GM10266 (cell line): ENCODE measurements at regions not wholly inside any gene's neighbourhood (a gene's known extent, or its start where the extent isn't known, plus 50 kb on each side); places are given as distances from the start of the nearest gene placed in this dataset.

Experiments
- DNase-seq: peaks from one replicate; pipeline ENCODE4 v3.0.0; 2012; ENCODE audit errors: extremely low spot score
- TF ChIP-seq, protein P1 (sequence below): IDR thresholded peaks from 2 replicates; pipeline ENCODE4 v1.5.1; 2012; ENCODE audit warnings: mild to moderate bottlenecking, low read depth; ENCODE audit not compliant: control insufficient read depth, insufficient read depth; ENCODE audit errors: missing control alignments

DNA sequence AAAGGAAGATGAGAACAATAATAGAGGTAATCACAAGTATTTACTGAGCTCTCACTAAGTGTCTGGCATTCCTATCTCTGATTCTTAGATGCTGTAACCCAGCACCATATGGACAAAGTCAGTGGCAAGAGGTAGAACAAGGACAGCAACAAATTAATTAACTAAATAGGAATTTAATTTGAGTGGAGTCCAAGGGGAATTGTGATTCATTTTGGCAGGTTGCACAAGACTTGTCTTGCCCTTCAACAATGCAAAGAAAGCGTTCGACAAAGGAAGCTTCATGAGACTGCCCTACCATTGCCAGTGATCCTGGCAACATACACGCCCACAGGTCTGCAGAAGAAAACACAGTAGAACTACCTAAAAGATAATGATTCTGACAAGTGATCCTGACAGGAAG lies 221.6 kb downstream of the RBM43 start:
- TF ChIP-seq, protein P1, sequence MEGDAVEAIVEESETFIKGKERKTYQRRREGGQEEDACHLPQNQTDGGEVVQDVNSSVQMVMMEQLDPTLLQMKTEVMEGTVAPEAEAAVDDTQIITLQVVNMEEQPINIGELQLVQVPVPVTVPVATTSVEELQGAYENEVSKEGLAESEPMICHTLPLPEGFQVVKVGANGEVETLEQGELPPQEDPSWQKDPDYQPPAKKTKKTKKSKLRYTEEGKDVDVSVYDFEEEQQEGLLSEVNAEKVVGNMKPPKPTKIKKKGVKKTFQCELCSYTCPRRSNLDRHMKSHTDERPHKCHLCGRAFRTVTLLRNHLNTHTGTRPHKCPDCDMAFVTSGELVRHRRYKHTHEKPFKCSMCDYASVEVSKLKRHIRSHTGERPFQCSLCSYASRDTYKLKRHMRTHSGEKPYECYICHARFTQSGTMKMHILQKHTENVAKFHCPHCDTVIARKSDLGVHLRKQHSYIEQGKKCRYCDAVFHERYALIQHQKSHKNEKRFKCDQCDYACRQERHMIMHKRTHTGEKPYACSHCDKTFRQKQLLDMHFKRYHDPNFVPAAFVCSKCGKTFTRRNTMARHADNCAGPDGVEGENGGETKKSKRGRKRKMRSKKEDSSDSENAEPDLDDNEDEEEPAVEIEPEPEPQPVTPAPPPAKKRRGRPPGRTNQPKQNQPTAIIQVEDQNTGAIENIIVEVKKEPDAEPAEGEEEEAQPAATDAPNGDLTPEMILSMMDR: no peak
- DNase-seq: no peak

DNA sequence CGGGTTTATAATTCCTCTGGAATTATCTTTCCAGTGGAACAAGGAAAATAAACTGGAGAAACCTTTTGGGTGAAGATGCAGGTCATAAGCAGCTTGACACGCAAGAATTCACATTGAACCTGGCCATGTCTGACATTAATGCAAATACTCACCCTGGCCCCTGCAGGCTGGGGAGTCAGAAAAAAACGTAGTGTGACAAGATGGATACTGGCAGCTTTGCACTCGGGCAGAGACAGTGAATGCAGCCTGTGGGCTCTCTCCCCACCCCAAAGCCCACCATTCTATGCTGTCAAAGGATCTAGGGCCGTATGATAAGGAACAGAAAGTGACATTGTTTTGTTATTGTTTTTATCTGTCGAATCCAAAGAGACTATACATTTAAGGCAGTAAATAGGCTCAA lies 223.1 kb downstream of the RBM43 start:
- no peak for DNase-seq
- TF ChIP-seq, protein P1: no peak

DNA sequence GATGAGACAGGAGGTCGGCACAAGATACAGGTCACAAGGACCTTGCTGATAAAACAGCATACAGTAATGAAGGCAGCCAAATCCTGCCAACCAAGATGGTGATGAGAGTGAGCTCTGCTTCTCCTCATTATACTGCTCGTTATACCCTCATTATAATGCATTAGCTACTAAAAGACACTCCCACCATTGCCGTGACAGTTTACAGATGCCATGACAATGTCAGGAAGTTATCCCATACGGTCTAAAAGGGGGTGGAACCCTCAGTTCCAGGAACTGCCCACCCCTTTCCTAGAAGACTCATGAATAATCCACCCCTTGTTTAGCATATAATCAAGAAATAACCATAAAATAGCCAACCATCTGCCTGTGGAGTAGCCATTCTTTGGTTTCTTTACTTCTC lies 224.2 kb downstream of the RBM43 start:
- DNase-seq: no peak
- TF ChIP-seq, protein P1: no peak

DNA sequence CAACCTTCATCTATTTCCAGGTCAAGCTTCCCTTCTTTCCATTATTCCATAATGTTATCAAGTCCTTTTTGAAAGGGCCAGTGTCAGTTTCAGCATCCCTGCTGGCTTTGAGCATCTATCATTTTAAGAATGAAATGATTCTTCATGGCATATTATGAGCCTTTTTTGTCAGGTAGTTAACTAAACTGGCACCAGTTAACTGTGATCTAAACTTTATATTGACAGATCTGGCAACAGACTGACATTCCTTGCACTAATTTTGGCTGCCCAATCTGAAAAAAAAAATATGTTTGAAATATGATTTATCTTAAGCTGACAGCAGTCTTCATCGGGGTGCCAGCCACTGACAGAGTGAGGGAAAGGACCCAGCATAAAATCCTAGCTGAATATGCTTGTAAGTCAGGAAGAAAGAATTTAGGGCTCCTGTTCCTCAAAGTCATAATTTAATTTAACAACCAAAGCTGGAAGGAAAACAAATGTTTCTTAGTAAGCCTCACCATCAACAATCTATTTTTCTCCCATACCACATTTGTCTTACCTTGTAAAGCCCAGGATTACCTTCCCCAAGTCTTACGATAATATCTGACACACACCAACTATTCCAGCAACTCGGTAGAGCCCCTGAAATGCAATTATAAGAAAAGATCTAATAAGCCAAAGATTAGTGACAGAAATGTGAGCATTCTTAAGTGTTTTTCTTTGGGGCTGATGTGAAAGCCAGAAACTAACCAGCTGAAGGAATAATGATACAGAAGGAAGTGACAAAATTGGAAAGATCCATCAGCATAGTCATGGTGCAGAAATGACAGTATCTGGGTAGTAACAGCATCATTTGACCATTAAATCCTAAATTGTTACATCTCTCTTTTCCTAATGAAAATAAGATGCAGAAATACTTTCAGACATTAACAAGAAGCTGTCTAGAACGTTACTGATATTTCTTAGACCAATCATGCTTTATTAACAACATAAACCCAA lies 228.1 kb downstream of the RBM43 start:
- TF ChIP-seq, protein P1: no peak
- DNase-seq: no peak

DNA sequence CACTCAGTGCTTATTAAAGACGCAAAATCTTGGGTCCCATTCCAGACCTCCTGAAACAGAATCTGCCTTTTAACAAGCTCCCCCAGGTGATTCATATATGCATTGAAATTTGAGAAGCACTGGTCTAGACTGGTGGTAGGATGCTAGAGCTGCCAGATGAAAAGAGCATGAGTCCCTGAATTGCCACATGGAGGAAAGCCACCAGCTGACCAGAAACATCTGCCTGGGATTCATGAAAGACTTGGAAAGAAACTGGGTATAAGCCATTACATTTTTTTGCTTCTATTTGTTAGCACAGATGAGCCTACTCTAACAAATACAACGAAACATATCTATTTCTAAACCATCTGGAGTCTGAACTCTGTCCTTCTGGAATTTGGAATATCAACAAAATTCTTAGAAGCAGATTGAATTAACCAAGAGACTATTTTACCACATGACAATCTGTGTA lies 228.9 kb downstream of the RBM43 start:
- TF ChIP-seq, protein P1: no peak
- DNase-seq: no peak

DNA sequence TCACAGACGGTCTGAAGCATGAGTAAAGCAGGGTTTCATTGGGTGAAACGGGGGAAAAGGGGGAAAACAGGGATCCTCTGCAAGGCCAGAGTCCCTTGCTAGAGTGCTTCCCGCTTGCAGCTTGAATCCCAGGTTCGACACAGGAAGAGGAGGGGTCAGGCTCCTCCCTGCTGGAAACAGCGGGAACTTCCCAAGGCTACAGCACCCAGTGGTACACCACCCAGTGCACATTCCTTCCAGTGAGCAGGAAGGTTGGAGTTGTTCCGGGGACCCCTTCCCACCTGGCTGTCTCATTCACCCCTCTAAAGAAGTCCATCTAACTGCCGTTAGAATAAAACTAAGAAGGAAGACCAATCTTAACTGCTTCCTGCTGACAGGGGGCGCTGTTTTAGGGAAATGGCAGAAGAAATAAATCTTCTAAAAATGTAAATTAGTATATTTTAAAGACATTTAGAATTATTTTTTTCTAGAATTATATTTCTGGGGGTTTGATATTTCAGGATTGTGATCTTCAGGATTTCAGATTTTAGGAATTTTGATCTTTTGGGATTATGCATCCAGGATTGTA lies 230.9 kb downstream of the RBM43 start:
- DNase-seq: no peak
- TF ChIP-seq, protein P1: no peak
